Suprapubic skin (tissue), 4 donors: ENCODE measurements at regions not wholly inside any gene's neighbourhood (a gene's known extent, or its start where the extent isn't known, plus 50 kb on each side); places are given as distances from the start of the nearest gene placed in this dataset.

ENCODE experiments used
- DNase-seq, 2 donors: peaks; one replicate each; pipeline ENCODE4 v3.0.0-alpha.2; 2019; ENCODE audit warnings: low spot score in 2 of 2
- H3K27ac ChIP-seq: fragments of 200-600 bp; sonication (generic); one replicate; pipeline ENCODE4 v1.5.1; 2019
- H3K27me3 ChIP-seq: fragments of 200-600 bp; sonication (generic); one replicate; pipeline ENCODE4 v1.5.1; 2019
- H3K36me3 ChIP-seq: fragments of 200-600 bp; sonication (generic); one replicate; pipeline ENCODE4 v1.5.1; 2019
- H3K4me1 ChIP-seq: fragments of 200-600 bp; sonication (generic); one replicate; pipeline ENCODE4 v1.5.1; 2019
- H3K4me3 ChIP-seq: fragments of 200-600 bp; sonication (generic); one replicate; pipeline ENCODE4 v1.5.1; 2019; ENCODE audit warnings: mild to moderate bottlenecking
- H3K9me3 ChIP-seq: fragments of 200-600 bp; sonication (generic); one replicate; pipeline ENCODE4 v1.5.1; 2019
- EP300 ChIP-seq: sonication (generic); formaldehyde crosslinking; IDR thresholded peaks from one replicate; pipeline ENCODE4 v1.6.1; 2017; ENCODE audit warnings: antibody characterized with exemption
- POLR2A ChIP-seq, 2 donors: fragments of 450-650 bp; IDR thresholded peaks; one replicate each; pipeline ENCODE4 v1.6.1; 2017; ENCODE audit warnings: antibody characterized with exemption in 2 of 2, mild to moderate bottlenecking in 2 of 2, moderate library complexity in 2 of 2
- POLR2AphosphoS5 ChIP-seq, 3 donors: sonication (generic); formaldehyde crosslinking; IDR thresholded peaks; one replicate each; pipeline ENCODE4 v1.6.1; 2017; ENCODE audit warnings: antibody characterized with exemption in 3 of 3
- WGBS: methylation state at CpG from one replicate; pipeline ENCODE4 v1.1.5; 2018; 5-methylcytosine and 5-hydroxymethylcytosine counted together
- TF ChIP-seq, protein P1 (sequence below), 2 donors: fragments of 200-600 bp in 1 of 2; fragments of 450-650 bp in 1 of 2; sonication (generic) in 1 of 2; IDR thresholded peaks; one replicate each; pipeline ENCODE4 v1.5.1; 2016 to 2019; ENCODE audit warnings: antibody characterized with exemption in 2 of 2, mild to moderate bottlenecking in 1 of 2, moderate library complexity in 1 of 2

GRCh38 chr11:90842681-90843080 is 619.8 kb upstream of the CHORDC1 start:
- H3K27ac ChIP-seq: no peak overlapping the region
- H3K4me3 ChIP-seq: no peak overlapping the region
- H3K9me3 ChIP-seq: no peaks in the 10 kb centered on the region
- no peak for DNase-seq
- TF ChIP-seq EP300 (no peak), POLR2AphosphoS5 (IDR thresholded peaks at IDR 0.05) (no peak), POLR2A (IDR thresholded peaks at IDR 0.05) (no peak)
- TF ChIP-seq, protein P1, sequence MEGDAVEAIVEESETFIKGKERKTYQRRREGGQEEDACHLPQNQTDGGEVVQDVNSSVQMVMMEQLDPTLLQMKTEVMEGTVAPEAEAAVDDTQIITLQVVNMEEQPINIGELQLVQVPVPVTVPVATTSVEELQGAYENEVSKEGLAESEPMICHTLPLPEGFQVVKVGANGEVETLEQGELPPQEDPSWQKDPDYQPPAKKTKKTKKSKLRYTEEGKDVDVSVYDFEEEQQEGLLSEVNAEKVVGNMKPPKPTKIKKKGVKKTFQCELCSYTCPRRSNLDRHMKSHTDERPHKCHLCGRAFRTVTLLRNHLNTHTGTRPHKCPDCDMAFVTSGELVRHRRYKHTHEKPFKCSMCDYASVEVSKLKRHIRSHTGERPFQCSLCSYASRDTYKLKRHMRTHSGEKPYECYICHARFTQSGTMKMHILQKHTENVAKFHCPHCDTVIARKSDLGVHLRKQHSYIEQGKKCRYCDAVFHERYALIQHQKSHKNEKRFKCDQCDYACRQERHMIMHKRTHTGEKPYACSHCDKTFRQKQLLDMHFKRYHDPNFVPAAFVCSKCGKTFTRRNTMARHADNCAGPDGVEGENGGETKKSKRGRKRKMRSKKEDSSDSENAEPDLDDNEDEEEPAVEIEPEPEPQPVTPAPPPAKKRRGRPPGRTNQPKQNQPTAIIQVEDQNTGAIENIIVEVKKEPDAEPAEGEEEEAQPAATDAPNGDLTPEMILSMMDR (IDR thresholded peaks at IDR 0.05): no peak
- no peaks in the 10 kb centered on the region for H3K36me3 ChIP-seq
- H3K4me1 ChIP-seq: no peaks in the 10 kb centered on the region
- no peaks in the 10 kb centered on the region for H3K27me3 ChIP-seq

- H3K36me3 ChIP-seq: no peaks in the 10 kb centered on the region
- H3K4me3 ChIP-seq: no peak overlapping the region
- 65% methylated on average over 2 of the region's 2 CpGs for WGBS
- DNase-seq: no peak
- TF ChIP-seq POLR2AphosphoS5 (IDR thresholded peaks at IDR 0.05) (no peak), EP300 (no peak), POLR2A (IDR thresholded peaks at IDR 0.05) (no peak)
- TF ChIP-seq, protein P1 (IDR thresholded peaks at IDR 0.05): no peak
- no peaks in the 10 kb centered on the region for H3K27me3 ChIP-seq
- no peak overlapping the region for H3K27ac ChIP-seq
- no peaks in the 10 kb centered on the region for H3K9me3 ChIP-seq
- no peaks in the 10 kb centered on the region for H3K4me1 ChIP-seq
Measured at GRCh38 chr11:90840071-90840470, 617.2 kb upstream of the CHORDC1 start.

GRCh38 chr11:90836031-90836430 is 613.2 kb upstream of the CHORDC1 start:
- DNase-seq: no peak
- TF ChIP-seq POLR2A (IDR thresholded peaks at IDR 0.05): no peak
- TF ChIP-seq, protein P1 (IDR thresholded peaks at IDR 0.05): no peak
- no peak for TF ChIP-seq POLR2AphosphoS5 (IDR thresholded peaks at IDR 0.05)
- no peak for TF ChIP-seq EP300
- Histone ChIP-seq H3K4me1 (no peaks in the 10 kb centered on the region), H3K27ac (no peak overlapping the region), H3K4me3 (no peak overlapping the region), H3K36me3 (no peaks in the 10 kb centered on the region), H3K27me3 (no peaks in the 10 kb centered on the region), H3K9me3 (no peaks in the 10 kb centered on the region)
- WGBS: 53% methylated on average over 1 of the region's 1 CpG

- TF ChIP-seq, protein P1 (IDR thresholded peaks at IDR 0.05): no peak
- TF ChIP-seq POLR2AphosphoS5 (IDR thresholded peaks at IDR 0.05) (no peak), POLR2A (IDR thresholded peaks at IDR 0.05) (no peak), EP300 (no peak)
- no peaks in the 10 kb centered on the region for H3K9me3 ChIP-seq
- 45% methylated on average over 4 of the region's 4 CpGs for WGBS
- no peaks in the 10 kb centered on the region for H3K4me1 ChIP-seq
- no peaks in the 10 kb centered on the region for H3K27me3 ChIP-seq
- DNase-seq: no peak
- H3K4me3 ChIP-seq: no peak overlapping the region
- no peaks in the 10 kb centered on the region for H3K36me3 ChIP-seq
- no peak overlapping the region for H3K27ac ChIP-seq
Measured at GRCh38 chr11:90823446-90823845, 600.6 kb upstream of the CHORDC1 start.

DNA sequence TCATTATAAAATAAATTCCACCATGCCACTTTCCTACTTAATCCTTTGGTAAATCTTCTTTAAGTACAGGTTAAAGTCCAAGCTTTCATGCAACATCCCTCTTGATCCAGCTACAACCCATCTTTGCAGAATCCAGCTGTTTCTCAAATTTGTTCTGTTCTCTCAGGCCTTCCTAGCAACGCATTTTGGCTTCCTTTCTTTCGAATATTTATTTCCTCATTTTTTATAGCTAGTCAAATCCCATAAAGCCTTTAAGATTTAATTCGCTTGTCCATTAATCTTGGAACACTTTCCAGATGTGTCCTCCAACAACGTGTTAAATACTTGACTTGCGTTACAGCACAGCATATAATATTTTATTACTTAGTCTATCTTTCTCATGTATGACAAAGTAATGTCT is 600.1 kb upstream of the CHORDC1 start:
- H3K27ac ChIP-seq: no peak overlapping the region
- H3K27me3 ChIP-seq: no peaks in the 10 kb centered on the region
- no peaks in the 10 kb centered on the region for H3K4me1 ChIP-seq
- no peak overlapping the region for H3K4me3 ChIP-seq
- 25% methylated on average over 5 of the region's 5 CpGs for WGBS
- no peaks in the 10 kb centered on the region for H3K36me3 ChIP-seq
- TF ChIP-seq POLR2A (IDR thresholded peaks at IDR 0.05) (no peak), EP300 (no peak), POLR2AphosphoS5 (IDR thresholded peaks at IDR 0.05) (no peak)
- TF ChIP-seq, protein P1 (IDR thresholded peaks at IDR 0.05): no peak
- no peak for DNase-seq
- no peaks in the 10 kb centered on the region for H3K9me3 ChIP-seq
